Endothelial cell of umbilical vein (primary cell): ENCODE measurements at regions not wholly inside any gene's neighbourhood (a gene's known extent, or its start where the extent isn't known, plus 50 kb on each side); places are given as distances from the start of the nearest gene placed in this dataset.

Experiments used
- BruUV-seq: library from RNA; stranded (reverse); fragments of 400-500 nt; replicated peaks from 2 replicates; lab custom pipeline; 2021; lab: Mats Ljungman, UMichigan
- CTCF ChIA-PET: fragments of 300-600, 350-600 bp; sonication (Branson Sonifier 250); formaldehyde crosslinking; loops from one replicate; lab custom pipeline; 2021; ENCODE audit warnings: antibody characterized with exemption, inconsistent platforms; lab: Charles Lee
- POLR2A ChIA-PET: fragments of 300-600, 350-600 bp; sonication (Branson Sonifier 250); formaldehyde crosslinking; loops from one replicate; lab custom pipeline; 2021; ENCODE audit warnings: antibody characterized with exemption, inconsistent platforms; lab: Charles Lee
- DNase-seq: peaks from one replicate; pipeline ENCODE4 v3.0.0-alpha.2; 2011; ENCODE audit warnings: low read depth, low spot score
- FAIRE-seq: peaks from 2 replicates; lab custom pipeline; 2011; peaks lifted over from hg19 to GRCh38; lab: Jason Lieb, UNC
- H2AFZ ChIP-seq: 2 replicates; pipeline ENCODE4 v1.6.0; 2012; ENCODE audit warnings: low read depth, low read length, control low read depth, inconsistent platforms
- H3K27ac ChIP-seq: 2 replicates; pipeline ENCODE4 v1.5.1; 2011; ENCODE audit warnings: low read depth, mild to moderate bottlenecking, control low read depth, low read length, moderate library complexity; ENCODE audit not compliant: insufficient read depth
- H3K27me3 ChIP-seq, 2 experiments: 2 replicates each; pipeline versions ENCODE4 v1.6.0 to v1.6.1; 2011; ENCODE audit warnings: low read length in 2 of 2, mixed read lengths in 1 of 2; ENCODE audit not compliant: control insufficient read depth in 2 of 2, insufficient read depth in 2 of 2
- H3K36me3 ChIP-seq, 2 experiments: 2 replicates in 1 of 2; 3 replicates in 1 of 2; pipeline ENCODE4 v1.5.1; 2011; ENCODE audit warnings: low read length in 2 of 2, mild to moderate bottlenecking in 1 of 2, moderate library complexity in 1 of 2; ENCODE audit not compliant: control insufficient read depth in 2 of 2, insufficient read depth in 2 of 2; ENCODE audit errors: extremely low read depth in 1 of 2
- H3K4me1 ChIP-seq: 3 replicates; pipeline ENCODE4 v1.5.1; 2011; ENCODE audit warnings: mild to moderate bottlenecking, low read length; ENCODE audit not compliant: control insufficient read depth, insufficient read depth; ENCODE audit errors: extremely low read depth
- H3K4me2 ChIP-seq: 2 replicates; pipeline ENCODE4 v1.6.1; 2011; ENCODE audit warnings: low read length, control low read depth, mixed read lengths; ENCODE audit not compliant: insufficient read depth
- H3K4me3 ChIP-seq, 3 experiments: fragments of 200-600 bp in 1 of 3; sonication (generic), shearing (Covaris generic) in 1 of 3; replicated peaks in 1 of 3; 2 replicates each; pipeline ENCODE4 v1.5.1; 2011 to 2016; ENCODE audit warnings: control low read depth in 3 of 3, low read length in 3 of 3, mild to moderate bottlenecking in 2 of 3, inconsistent platforms in 1 of 3, low read depth in 1 of 3, moderate library complexity in 1 of 3; ENCODE audit not compliant: insufficient read depth in 1 of 3
- H3K79me2 ChIP-seq: 2 replicates; pipeline ENCODE4 v1.6.0; 2012; ENCODE audit warnings: low read length, inconsistent platforms; ENCODE audit not compliant: control insufficient read depth, insufficient read depth
- H3K9ac ChIP-seq: replicated peaks from 2 replicates; pipeline ENCODE3; 2011; ENCODE audit warnings: low read length, control low read depth; ENCODE audit not compliant: insufficient read depth; ENCODE audit errors: extremely low read depth
- H3K9me1 ChIP-seq: replicated peaks from 3 replicates; pipeline ENCODE4 v1.6.0; 2011; ENCODE audit warnings: mild to moderate bottlenecking, low read length; ENCODE audit not compliant: control insufficient read depth, insufficient read depth; ENCODE audit errors: extremely low read depth
- H3K9me3 ChIP-seq: replicated peaks from 2 replicates; pipeline ENCODE4 v1.5.1; 2012; ENCODE audit warnings: low read length, inconsistent platforms; ENCODE audit not compliant: control insufficient read depth, insufficient read depth
- H4K20me1 ChIP-seq: replicated peaks from 2 replicates; pipeline ENCODE3; 2011; ENCODE audit warnings: mild to moderate bottlenecking, low read length; ENCODE audit not compliant: control insufficient read depth, insufficient read depth; ENCODE audit errors: extremely low read depth
- CTCF ChIP-seq, 2 donors: IDR thresholded peaks; 1 replicate in 1 of 2; 2 replicates in 1 of 2; pipeline ENCODE4 v1.5.1; 2011; ENCODE audit warnings: low read length in 2 of 2, mild to moderate bottlenecking in 2 of 2, moderate library complexity in 2 of 2, control low read depth in 1 of 2, inconsistent platforms in 1 of 2, low read depth in 1 of 2; ENCODE audit not compliant: insufficient read depth in 1 of 2; ENCODE audit errors: extremely low read depth in 1 of 2
- EZH2 ChIP-seq: IDR thresholded peaks from 2 replicates; pipeline ENCODE4 v1.6.1; 2012; ENCODE audit warnings: borderline replicate concordance, low read depth, mild to moderate bottlenecking, moderate library complexity, low read length, inconsistent platforms; ENCODE audit not compliant: severe bottlenecking
- FOS ChIP-seq: IDR thresholded peaks from 2 replicates; pipeline ENCODE4 v1.6.1; 2011; ENCODE audit warnings: mild to moderate bottlenecking, low read length, moderate library complexity, borderline replicate concordance; ENCODE audit not compliant: insufficient read depth
- GATA2 ChIP-seq: IDR thresholded peaks from 2 replicates; pipeline ENCODE4 v1.7.0; 2011; ENCODE audit warnings: low read depth, mild to moderate bottlenecking, moderate library complexity, mixed read lengths, low read length; ENCODE audit not compliant: insufficient read length, insufficient read depth
- JUN ChIP-seq: IDR thresholded peaks from 2 replicates; pipeline ENCODE4 v1.6.1; 2011; ENCODE audit warnings: borderline replicate concordance, low read depth; ENCODE audit not compliant: insufficient read length, insufficient read depth
- MAX ChIP-seq: IDR thresholded peaks from 2 replicates; pipeline ENCODE4 v1.6.1; 2011; ENCODE audit not compliant: insufficient read depth, insufficient read length
- MYC ChIP-seq: IDR thresholded peaks from one replicate; pipeline ENCODE4 v1.6.1; 2011; ENCODE audit warnings: mild to moderate bottlenecking, low read depth, low read length
- POLR2A ChIP-seq: IDR thresholded peaks from 2 replicates; pipeline ENCODE4 v1.6.1; 2012; ENCODE audit warnings: low read depth, mild to moderate bottlenecking, control low read depth, low read length
- POLR2AphosphoS5 ChIP-seq: IDR thresholded peaks from 2 replicates; pipeline ENCODE4 v1.6.1; 2012; ENCODE audit warnings: low read depth, mild to moderate bottlenecking, control low read depth, low read length, moderate library complexity; ENCODE audit not compliant: insufficient read depth
- dilution Hi-C: fragments of 300-500 bp; cut with MboI; formaldehyde crosslinking; loops from one replicate; pipeline ENCODE4 v1.15.0; 2019; ENCODE audit warnings: low sequenced_read_pairs; ENCODE audit not compliant: extremely low pct_ligation_motif_present
- intact Hi-C: fragments of 100-400 bp; cut with micrococcal nuclease; formaldehyde crosslinking; loops from one replicate; pipeline ENCODE4 v1.10.0; 2022

GRCh38 chr6:74731931-74732330 is 473.9 kb downstream of the COL12A1 start:
- Histone ChIP-seq H3K9ac (no peak overlapping the region), H3K79me2 (no peaks in the 10 kb centered on the region), H3K9me3 (no peaks in the 10 kb centered on the region), H2AFZ (no peak overlapping the region), H3K4me2 (no peak overlapping the region), H4K20me1 (no peaks in the 10 kb centered on the region), H3K27ac (no peak overlapping the region), H3K4me3 (no peak overlapping the region), H3K27me3 (no peaks in the 10 kb centered on the region), H3K4me1 (no peaks in the 10 kb centered on the region), H3K36me3 (no peaks in the 10 kb centered on the region), H3K9me1 (no peaks in the 10 kb centered on the region)
- BruUV-seq = no TSS peak
- ChIA-PET POLR2A (no interaction called here), CTCF (interaction anchor here (1.2 kb wide), 1 partner anchor 12 kb away, joined by 4 read pairs; no protein-coding TSS in a partner anchor)
- intact Hi-C loops = no loop called here
- FAIRE-seq (no peak), DNase-seq (peak; percentile 3)
- TF ChIP-seq CTCF (IDR thresholded peaks at IDR 0.05; ENCODE audit: extremely low read depth in 1 of 2, insufficient read depth in 1 of 2, low read depth in 1 of 2, low read length in 2 of 2) = no peak
- TF ChIP-seq POLR2AphosphoS5 = no peak
- no peak for TF ChIP-seq JUN
- no peak for TF ChIP-seq GATA2
- TF ChIP-seq EZH2 = no peak
- dilution Hi-C loops = no loop called here

- Histone ChIP-seq H3K4me3 (no peak overlapping the region), H3K4me1 (no peaks in the 10 kb centered on the region), H4K20me1 (no peaks in the 10 kb centered on the region), H3K27me3 (no peaks in the 10 kb centered on the region), H2AFZ (no peak overlapping the region), H3K4me2 (no peak overlapping the region), H3K36me3 (no peaks in the 10 kb centered on the region), H3K9me3 (no peaks in the 10 kb centered on the region), H3K9me1 (no peaks in the 10 kb centered on the region), H3K9ac (no peak overlapping the region), H3K79me2 (no peaks in the 10 kb centered on the region), H3K27ac (no peak overlapping the region)
- CTCF ChIA-PET = interaction anchor here (1.2 kb wide), 1 partner anchor 12 kb away, joined by 4 read pairs; no protein-coding TSS in a partner anchor
- intact Hi-C loops = no loop called here
- dilution Hi-C loops = no loop called here
- FAIRE-seq (no peak), DNase-seq (peak; percentile 83)
- no TSS peak for BruUV-seq
- TF ChIP-seq GATA2 (no peak), FOS (no peak), POLR2A (no peak), MAX (no peak), EZH2 (no peak), JUN (no peak), POLR2AphosphoS5 (no peak), CTCF (IDR thresholded peaks at IDR 0.05; ENCODE audit: extremely low read depth in 1 of 2, insufficient read depth in 1 of 2, low read depth in 1 of 2, low read length in 2 of 2) (no peak), MYC (no peak)
- POLR2A ChIA-PET = no interaction called here
Observed at GRCh38 chr6:74731204-74731603, 474.6 kb downstream of the COL12A1 start.
